RWPE1 (cell line): ENCODE measurements at regions not wholly inside any gene's neighbourhood (a gene's known extent, or its start where the extent isn't known, plus 50 kb on each side); places are given as distances from the start of the nearest gene placed in this dataset.

ENCODE experiments used
- CTCF ChIA-PET: fragments of 350-600 bp; sonication (Branson Sonifier 250); formaldehyde crosslinking; extraction: SDS; loops from one replicate; lab custom pipeline; 2021; lab: Yijun Ruan, JAX
- POLR2A ChIA-PET: fragments of 400-600 bp; formaldehyde crosslinking; extraction: SDS; loops from one replicate; lab custom pipeline; 2020; ENCODE audit warnings: antibody characterized with exemption; ENCODE audit not compliant: low non-redundant PET; lab: Yijun Ruan, JAX
- DNase-seq: peaks from one replicate; pipeline ENCODE4 v3.0.0; 2012; ENCODE audit warnings: low spot score
- H3K27ac ChIP-seq: fragments of 450-650 bp; 2 replicates; pipeline ENCODE4 v1.5.1; 2017
- TF ChIP-seq, protein P1 (sequence below): fragments of 450-650 bp; conservative IDR thresholded peaks from 2 replicates; pipeline ENCODE4 v1.5.1; 2017; ENCODE audit warnings: low read depth, mild to moderate bottlenecking

- DNase-seq, result no peak
- TF ChIP-seq, protein P1, sequence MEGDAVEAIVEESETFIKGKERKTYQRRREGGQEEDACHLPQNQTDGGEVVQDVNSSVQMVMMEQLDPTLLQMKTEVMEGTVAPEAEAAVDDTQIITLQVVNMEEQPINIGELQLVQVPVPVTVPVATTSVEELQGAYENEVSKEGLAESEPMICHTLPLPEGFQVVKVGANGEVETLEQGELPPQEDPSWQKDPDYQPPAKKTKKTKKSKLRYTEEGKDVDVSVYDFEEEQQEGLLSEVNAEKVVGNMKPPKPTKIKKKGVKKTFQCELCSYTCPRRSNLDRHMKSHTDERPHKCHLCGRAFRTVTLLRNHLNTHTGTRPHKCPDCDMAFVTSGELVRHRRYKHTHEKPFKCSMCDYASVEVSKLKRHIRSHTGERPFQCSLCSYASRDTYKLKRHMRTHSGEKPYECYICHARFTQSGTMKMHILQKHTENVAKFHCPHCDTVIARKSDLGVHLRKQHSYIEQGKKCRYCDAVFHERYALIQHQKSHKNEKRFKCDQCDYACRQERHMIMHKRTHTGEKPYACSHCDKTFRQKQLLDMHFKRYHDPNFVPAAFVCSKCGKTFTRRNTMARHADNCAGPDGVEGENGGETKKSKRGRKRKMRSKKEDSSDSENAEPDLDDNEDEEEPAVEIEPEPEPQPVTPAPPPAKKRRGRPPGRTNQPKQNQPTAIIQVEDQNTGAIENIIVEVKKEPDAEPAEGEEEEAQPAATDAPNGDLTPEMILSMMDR, result no peak
- no peak overlapping the region for H3K27ac ChIP-seq
- ChIA-PET POLR2A (no interaction called here), CTCF (interaction anchor here (0.5 to 0.6 kb wide), 2 partner anchors 16 to 48 kb away, joined by 3 read pairs; no protein-coding TSS in a partner anchor)
Measured at GRCh38 chr2:160921386-160921964, 238.8 kb upstream of the TANK start.

DNA sequence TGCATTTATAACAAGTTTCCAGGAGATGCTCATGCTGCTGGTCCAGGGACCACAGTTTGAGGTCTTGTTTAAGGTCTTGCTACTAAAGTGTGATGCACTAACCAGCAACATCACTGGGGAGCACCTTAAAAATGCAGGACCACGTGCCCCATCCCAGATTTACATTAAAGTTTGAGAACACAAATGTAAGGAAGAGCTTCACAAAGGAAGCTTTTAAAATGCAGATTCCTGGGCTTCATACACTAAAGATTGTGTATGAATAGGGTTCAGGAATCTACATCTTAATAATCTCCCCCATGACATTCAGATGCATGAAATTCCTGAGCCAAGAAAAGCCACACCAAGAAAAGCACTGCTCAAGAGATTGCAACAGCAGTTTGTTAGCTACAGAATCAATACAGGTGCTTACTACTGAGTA, 235.3 kb upstream of the TANK start:
- no peak overlapping the region for H3K27ac ChIP-seq
- POLR2A ChIA-PET, result no interaction called here
- CTCF ChIA-PET, result interaction anchor here (1.0 kb wide), 1 partner anchor 28 kb away, joined by 4 read pairs; no protein-coding TSS in a partner anchor
- DNase-seq, result no peak
- TF ChIP-seq, protein P1, result no peak

- TF ChIP-seq, protein P1, result no peak
- ChIA-PET POLR2A (no interaction called here), CTCF (no interaction called here)
- DNase-seq, result no peak
- no peak overlapping the region for H3K27ac ChIP-seq
Measured at GRCh38 chr2:160925956-160926355, 234.3 kb upstream of the TANK start.

DNA sequence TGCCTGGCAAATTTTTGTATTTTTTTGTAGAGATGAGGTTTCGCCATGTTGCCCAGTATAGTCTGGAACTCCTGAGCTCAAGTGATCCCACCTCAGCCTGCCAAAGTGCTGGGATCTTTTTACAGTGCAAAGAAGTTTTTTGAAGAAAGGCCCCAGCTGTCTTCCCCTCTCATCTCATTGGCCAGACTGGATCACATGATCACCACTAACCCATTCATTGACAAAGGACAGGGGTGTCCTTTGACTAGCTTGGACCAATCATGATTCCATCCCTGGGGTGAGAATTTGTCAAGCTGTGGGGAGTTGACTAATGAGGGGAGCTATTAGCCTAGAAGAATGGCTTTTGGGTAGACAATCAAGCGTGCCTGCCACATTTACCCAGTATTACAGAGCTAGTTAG, 232.9 kb upstream of the TANK start:
- POLR2A ChIA-PET, result no interaction called here
- no peak overlapping the region for H3K27ac ChIP-seq
- TF ChIP-seq, protein P1, result no peak
- CTCF ChIA-PET, result interaction anchor here (0.5 to 0.6 kb wide), 2 partner anchors 249 to 802 kb away, joined by 3 to 4 read pairs; no protein-coding TSS in a partner anchor
- no peak for DNase-seq

DNA sequence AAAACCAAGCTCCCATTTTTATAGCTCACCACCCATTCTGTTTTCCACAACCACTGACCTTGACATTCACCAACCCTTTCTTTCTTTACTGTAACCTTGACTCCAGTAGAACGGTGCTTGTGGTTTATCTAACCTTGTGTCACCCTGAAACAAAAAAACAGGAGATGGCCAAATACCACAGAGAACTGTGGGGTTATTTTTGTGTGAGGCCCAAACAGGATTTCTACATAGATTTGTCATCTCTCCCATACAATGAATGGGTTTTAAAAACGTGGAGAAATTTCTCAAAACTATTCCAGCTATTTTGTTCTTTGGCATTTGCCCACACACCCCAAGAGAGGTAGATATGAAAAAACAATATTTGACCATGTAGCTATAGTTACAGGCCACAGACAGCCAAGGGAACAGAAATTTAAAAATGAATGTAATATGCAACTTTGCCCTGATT, 231.3 kb upstream of the TANK start:
- no peak for DNase-seq
- CTCF ChIA-PET, result interaction anchor here (0.6 kb wide), 1 partner anchor 449 kb away, joined by 3 read pairs; no protein-coding TSS in a partner anchor
- H3K27ac ChIP-seq, result no peak overlapping the region
- TF ChIP-seq, protein P1, result no peak
- POLR2A ChIA-PET, result no interaction called here

- no peak for DNase-seq
- TF ChIP-seq, protein P1, result no peak
- POLR2A ChIA-PET, result no interaction called here
- no peak overlapping the region for H3K27ac ChIP-seq
- CTCF ChIA-PET, result no interaction called here
Measured at GRCh38 chr2:160931531-160931930, 228.7 kb upstream of the TANK start.
